ENCODE measurements at regions not wholly inside any gene's neighbourhood (a gene's known extent, or its start where the extent isn't known, plus 50 kb on each side); places are given as distances from the start of the nearest gene placed in this dataset.
"Not testable (repeated sequence)": the region's sequence is repeated elsewhere in the genome, so short reads cannot be mapped to it uniquely, and the experiment has no call there.

DNA sequence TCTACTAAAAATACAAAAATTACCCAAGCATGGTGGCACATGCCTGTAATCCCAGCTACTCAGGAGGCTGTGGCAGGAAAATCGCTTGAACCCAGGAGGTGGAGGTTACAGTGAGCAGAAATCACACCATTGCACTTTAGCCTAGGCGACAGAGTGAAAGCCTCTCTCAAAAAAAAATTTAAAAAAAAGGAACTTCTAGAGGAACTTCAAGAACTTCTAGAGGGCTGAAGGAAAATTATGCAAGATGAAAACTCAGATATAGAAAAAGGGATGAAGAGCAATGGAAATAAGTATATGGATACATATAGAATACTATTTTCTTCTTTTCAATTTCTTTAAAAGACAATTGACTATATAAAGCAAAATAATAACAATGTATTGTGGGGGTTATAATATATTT, 51.2 kb upstream of the PRR5 start:
- DNase-seq (ENCODE audit: low read depth): no peak
- peaks cover 5% of the 10 kb centered on the region for H3K9me3 ChIP-seq (ENCODE audit: control insufficient read depth, low read length)
- H3K4me1 ChIP-seq (ENCODE audit: control insufficient read depth, insufficient read depth, low read length): peaks cover 12% of the 10 kb centered on the region
- H3K4me3 ChIP-seq (ENCODE audit: low read length): no peak overlapping the region
- no peak overlapping the region for H3K9ac ChIP-seq (ENCODE audit: low read length)
- peaks cover 4% of the 10 kb centered on the region for H3K27me3 ChIP-seq (replicated peaks; ENCODE audit: control insufficient read depth, insufficient read depth, low read length)
- H3K36me3 ChIP-seq (ENCODE audit: control insufficient read depth, insufficient read depth, low read length, severe bottlenecking): no peaks in the 10 kb centered on the region

DNA sequence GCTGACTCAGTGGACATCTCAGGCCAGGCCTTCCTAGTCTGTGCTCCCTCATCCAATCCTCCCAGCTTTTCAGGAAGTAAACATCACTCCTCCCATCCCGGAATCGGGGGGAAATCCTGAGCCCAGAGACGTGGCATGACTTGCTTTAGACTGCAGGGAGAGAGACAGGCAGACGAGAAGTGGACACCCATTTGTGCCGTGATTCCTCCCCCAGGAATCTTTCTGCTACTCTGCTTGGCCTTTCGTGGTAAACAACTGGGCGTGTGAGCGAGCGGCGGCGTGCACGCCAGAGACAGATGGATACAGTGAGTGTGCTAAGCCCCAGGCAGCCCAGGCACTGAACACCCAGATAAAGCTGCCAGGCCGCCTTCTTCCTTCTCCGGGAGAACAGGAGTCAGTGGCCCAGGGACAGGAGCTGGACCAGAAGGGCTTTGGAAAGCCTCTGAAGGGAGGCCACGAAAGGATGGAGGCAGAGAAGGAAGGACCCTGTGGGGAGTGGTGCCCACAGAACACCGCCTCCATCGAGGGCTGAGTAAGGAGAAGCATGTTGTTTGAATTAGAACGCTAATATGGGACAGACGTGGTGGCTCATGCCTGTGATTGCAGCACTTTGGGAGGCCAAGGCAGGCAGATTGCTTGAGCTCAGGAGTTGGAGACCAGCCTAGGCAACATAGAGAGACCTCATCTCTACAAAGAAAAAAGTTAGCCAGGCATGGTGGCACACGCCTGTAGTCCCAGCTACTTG, 53.0 kb upstream of the PRR5 start:
- H3K9me3 ChIP-seq (ENCODE audit: control insufficient read depth, low read length): peaks cover 11% of the 10 kb centered on the region
- no peaks in the 10 kb centered on the region for H3K36me3 ChIP-seq (ENCODE audit: control insufficient read depth, insufficient read depth, low read length, severe bottlenecking)
- peak overlapping the region; percentile 79 for H3K9ac ChIP-seq (ENCODE audit: low read length)
- H3K27me3 ChIP-seq (replicated peaks; ENCODE audit: control insufficient read depth, insufficient read depth, low read length): peaks cover 4% of the 10 kb centered on the region
- H3K4me1 ChIP-seq (ENCODE audit: control insufficient read depth, insufficient read depth, low read length): peaks cover 12% of the 10 kb centered on the region
- peak overlapping the region; percentile 36 for H3K4me3 ChIP-seq (ENCODE audit: low read length)
- DNase-seq (ENCODE audit: low read depth): peak; percentile 93

DNA sequence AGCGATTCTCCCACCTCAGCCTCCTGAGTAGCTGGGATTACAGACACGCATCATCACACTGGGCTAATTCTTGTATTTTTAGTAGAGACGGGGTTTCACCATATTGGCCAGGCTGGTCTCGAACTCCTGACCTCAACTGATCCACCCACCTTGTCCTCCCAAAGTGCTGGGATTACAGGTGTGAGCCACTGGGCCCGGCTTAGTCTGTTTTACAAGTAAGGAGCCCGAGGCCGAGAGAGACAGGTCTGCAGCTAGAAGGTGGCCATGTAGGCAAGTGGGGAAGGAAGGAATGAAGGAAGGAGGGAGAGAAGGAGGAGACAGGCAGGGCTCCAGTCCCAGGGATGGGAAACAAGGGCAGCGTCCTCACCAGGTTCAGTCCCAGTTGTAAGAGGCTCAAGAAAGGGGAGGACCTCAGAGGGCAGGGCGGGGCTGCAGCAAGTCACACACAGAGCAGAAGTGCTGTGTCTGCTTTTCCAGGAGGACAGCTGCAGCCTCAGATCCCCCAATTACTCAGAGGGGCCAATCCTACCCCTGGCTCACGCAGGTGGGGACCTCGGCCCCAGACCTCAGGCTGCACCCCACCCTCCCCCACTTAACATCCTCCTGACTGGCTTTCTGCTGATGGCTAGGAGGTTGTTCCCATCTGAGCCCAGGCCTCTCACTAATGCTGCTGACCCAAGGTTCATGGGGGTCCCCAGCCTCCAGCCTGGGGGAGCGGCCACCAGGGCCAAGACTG, 53.8 kb upstream of the PRR5 start:
- H3K4me1 ChIP-seq (ENCODE audit: control insufficient read depth, insufficient read depth, low read length): peaks cover 12% of the 10 kb centered on the region
- no peaks in the 10 kb centered on the region for H3K36me3 ChIP-seq (ENCODE audit: control insufficient read depth, insufficient read depth, low read length, severe bottlenecking)
- no peak overlapping the region for H3K4me3 ChIP-seq (ENCODE audit: low read length)
- peak overlapping the region; percentile 79 for H3K9ac ChIP-seq (ENCODE audit: low read length)
- DNase-seq (ENCODE audit: low read depth): peak; percentile 64
- H3K9me3 ChIP-seq (ENCODE audit: control insufficient read depth, low read length): peaks cover 9% of the 10 kb centered on the region
- peaks cover 4% of the 10 kb centered on the region for H3K27me3 ChIP-seq (replicated peaks; ENCODE audit: control insufficient read depth, insufficient read depth, low read length)

DNA sequence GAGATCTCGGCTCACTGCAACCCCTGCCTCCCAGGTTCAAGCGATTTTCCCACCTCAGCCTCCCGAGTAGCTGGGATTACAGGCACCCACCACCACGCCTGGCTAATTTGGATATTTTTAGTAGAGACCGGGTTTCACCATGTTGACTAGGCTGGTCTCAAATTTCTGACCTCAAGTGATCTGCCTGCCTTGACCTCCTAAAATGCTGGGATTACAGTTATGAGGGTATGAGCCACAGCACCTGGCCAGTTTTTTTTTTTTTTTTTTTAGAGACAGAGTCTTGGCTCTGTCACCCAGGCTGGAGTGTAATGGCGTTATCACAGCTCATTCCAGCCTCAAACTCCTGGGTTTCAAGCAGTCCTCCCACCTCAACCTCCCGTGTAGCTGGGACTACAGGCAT, 54.9 kb upstream of the PRR5 start:
- peaks cover 2% of the 10 kb centered on the region for H3K27me3 ChIP-seq (replicated peaks; ENCODE audit: control insufficient read depth, insufficient read depth, low read length)
- no peak overlapping the region for H3K4me3 ChIP-seq (ENCODE audit: low read length)
- peaks cover 6% of the 10 kb centered on the region for H3K9me3 ChIP-seq (ENCODE audit: control insufficient read depth, low read length)
- DNase-seq (ENCODE audit: low read depth): no peak
- no peak overlapping the region for H3K9ac ChIP-seq (ENCODE audit: low read length)
- H3K4me1 ChIP-seq (ENCODE audit: control insufficient read depth, insufficient read depth, low read length): peaks cover 14% of the 10 kb centered on the region
- H3K36me3 ChIP-seq (ENCODE audit: control insufficient read depth, insufficient read depth, low read length, severe bottlenecking): no peaks in the 10 kb centered on the region

DNA sequence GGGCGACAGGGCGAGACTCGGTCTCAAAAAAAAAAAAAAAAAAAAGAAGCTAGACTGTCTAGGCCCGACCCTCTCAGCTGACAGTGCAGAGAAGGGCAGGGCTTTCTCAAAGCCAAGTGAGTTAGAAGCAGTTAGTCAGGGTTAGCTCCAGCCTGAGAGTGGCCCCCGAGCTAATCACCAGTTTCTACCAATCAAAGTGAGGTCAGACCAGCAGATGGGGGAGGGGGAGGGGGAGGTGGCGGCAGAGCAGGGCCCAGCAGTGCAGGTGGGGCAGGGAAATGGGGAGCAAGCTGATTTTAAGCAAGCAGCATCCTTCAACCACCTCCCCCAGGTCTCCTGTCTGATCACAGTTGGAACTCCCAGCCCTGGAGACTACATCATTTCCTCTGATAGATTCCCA, 55.3 kb upstream of the PRR5 start:
- no peak for DNase-seq (ENCODE audit: low read depth)
- no peaks in the 10 kb centered on the region for H3K36me3 ChIP-seq (ENCODE audit: control insufficient read depth, insufficient read depth, low read length, severe bottlenecking)
- no peaks in the 10 kb centered on the region for H3K27me3 ChIP-seq (replicated peaks; ENCODE audit: control insufficient read depth, insufficient read depth, low read length)
- H3K4me1 ChIP-seq (ENCODE audit: control insufficient read depth, insufficient read depth, low read length): peaks cover 15% of the 10 kb centered on the region
- H3K9ac ChIP-seq (ENCODE audit: low read length): no peak overlapping the region
- H3K4me3 ChIP-seq (ENCODE audit: low read length): no peak overlapping the region
- H3K9me3 ChIP-seq (ENCODE audit: control insufficient read depth, low read length): peaks cover 6% of the 10 kb centered on the region

DNA sequence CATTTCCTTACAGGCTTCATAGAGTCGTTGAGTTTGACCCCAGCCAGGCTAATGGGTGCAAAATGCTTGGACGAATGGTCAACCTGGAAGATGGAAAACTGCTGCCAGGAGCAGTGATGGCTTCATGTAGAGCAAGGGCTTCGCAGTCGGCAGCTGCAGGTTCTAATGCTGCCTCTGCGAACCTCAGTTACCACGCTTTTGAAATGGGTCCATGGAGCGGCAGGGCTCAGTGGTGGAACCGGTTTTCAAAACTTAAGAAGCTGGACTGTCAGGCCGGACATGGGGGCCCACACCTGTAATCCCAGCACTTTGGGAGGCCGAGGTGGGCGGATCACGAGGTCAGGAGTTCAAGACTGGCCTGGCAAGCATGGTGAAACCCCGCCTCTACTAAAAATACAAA, 55.9 kb upstream of the PRR5 start:
- no peak overlapping the region for H3K4me3 ChIP-seq (ENCODE audit: low read length)
- H3K4me1 ChIP-seq (ENCODE audit: control insufficient read depth, insufficient read depth, low read length): peaks cover 15% of the 10 kb centered on the region
- no peak overlapping the region for H3K9ac ChIP-seq (ENCODE audit: low read length)
- H3K9me3 ChIP-seq (ENCODE audit: control insufficient read depth, low read length): peaks cover 6% of the 10 kb centered on the region
- no peaks in the 10 kb centered on the region for H3K36me3 ChIP-seq (ENCODE audit: control insufficient read depth, insufficient read depth, low read length, severe bottlenecking)
- DNase-seq (ENCODE audit: low read depth): no peak
- no peaks in the 10 kb centered on the region for H3K27me3 ChIP-seq (replicated peaks; ENCODE audit: control insufficient read depth, insufficient read depth, low read length)

DNA sequence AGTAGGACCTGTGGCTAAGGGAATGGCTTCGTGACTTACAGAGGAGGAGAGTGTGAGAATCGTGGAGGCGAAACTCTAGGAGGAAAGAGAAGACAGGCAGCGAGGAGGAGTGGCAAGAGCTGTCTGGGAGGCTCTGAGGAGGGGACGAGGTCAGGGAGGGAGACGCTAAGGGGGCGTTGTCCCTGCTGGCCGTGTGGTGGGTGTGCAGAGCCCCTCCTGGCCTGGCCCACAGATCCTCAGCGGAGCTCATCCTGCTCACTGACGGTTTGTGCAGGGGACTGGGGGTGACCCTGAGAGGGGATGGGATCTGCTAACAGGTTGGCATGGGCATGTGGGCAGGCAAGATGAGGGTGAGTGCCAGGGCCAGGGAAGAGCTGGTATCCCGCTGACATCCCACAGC, 56.5 kb upstream of the PRR5 start:
- H3K27me3 ChIP-seq (replicated peaks; ENCODE audit: control insufficient read depth, insufficient read depth, low read length): no peaks in the 10 kb centered on the region
- no peaks in the 10 kb centered on the region for H3K36me3 ChIP-seq (ENCODE audit: control insufficient read depth, insufficient read depth, low read length, severe bottlenecking)
- no peak for DNase-seq (ENCODE audit: low read depth)
- peaks cover 18% of the 10 kb centered on the region for H3K4me1 ChIP-seq (ENCODE audit: control insufficient read depth, insufficient read depth, low read length)
- no peak overlapping the region for H3K9ac ChIP-seq (ENCODE audit: low read length)
- no peak overlapping the region for H3K4me3 ChIP-seq (ENCODE audit: low read length)
- peaks cover 6% of the 10 kb centered on the region for H3K9me3 ChIP-seq (ENCODE audit: control insufficient read depth, low read length)

DNA sequence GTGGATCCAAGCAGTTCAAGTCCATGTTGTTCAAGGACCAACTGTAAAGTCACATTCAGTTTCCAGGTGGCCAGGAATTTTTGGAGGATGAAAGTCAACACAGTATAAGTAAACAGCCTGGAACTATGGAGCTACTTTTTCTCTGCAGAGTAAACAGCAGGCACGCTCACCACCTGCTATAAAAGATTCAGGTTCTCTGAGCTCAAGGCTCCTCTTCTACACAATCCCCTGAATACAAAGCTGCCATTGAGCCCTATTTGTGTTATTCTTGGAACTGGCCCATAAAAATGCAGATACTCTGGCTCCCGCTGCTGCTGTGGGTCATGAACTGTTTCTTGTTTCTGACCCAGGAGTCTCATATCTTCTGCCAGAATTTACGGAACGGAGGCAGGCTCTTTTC, 56.9 kb upstream of the PRR5 start:
- no peak overlapping the region for H3K4me3 ChIP-seq (ENCODE audit: low read length)
- H3K27me3 ChIP-seq (replicated peaks; ENCODE audit: control insufficient read depth, insufficient read depth, low read length): no peaks in the 10 kb centered on the region
- no peak overlapping the region for H3K9ac ChIP-seq (ENCODE audit: low read length)
- DNase-seq (ENCODE audit: low read depth): no peak
- H3K36me3 ChIP-seq (ENCODE audit: control insufficient read depth, insufficient read depth, low read length, severe bottlenecking): no peaks in the 10 kb centered on the region
- H3K4me1 ChIP-seq (ENCODE audit: control insufficient read depth, insufficient read depth, low read length): peaks cover 22% of the 10 kb centered on the region
- H3K9me3 ChIP-seq (ENCODE audit: control insufficient read depth, low read length): peaks cover 6% of the 10 kb centered on the region

DNA sequence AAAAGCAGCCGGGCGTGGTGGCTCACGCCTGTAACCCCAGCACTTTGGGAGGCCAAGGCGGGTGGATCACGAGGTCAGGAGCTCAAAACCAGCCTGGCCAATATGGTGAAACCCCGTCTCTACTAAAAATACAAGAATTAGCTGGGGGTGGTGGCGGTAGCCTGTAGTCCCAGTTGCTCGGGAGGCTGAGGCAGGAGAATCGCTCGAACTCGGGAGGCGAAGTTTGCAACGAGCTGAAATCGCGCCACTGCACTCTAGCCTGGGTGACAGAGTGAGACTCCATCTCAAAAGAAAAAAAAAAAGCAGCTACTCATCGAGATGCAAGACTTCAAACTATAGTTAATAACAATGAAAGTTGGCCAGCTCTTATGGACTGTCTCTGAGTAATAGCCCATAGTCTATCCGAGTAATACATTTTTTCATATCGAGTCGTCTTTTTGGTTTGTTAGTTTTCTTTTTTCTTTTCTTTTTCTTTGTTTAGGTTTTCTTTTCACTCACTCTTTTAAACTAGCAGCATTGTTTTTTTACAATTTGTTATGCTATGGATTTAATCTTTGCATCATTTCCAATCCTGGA, 58.4 kb upstream of the PRR5 start:
- peaks cover 27% of the 10 kb centered on the region for H3K4me1 ChIP-seq (ENCODE audit: control insufficient read depth, insufficient read depth, low read length)
- H3K9me3 ChIP-seq (ENCODE audit: control insufficient read depth, low read length); DNase-seq (ENCODE audit: low read depth); H3K9ac ChIP-seq (ENCODE audit: low read length); H3K4me3 ChIP-seq (ENCODE audit: low read length); H3K36me3 ChIP-seq (ENCODE audit: control insufficient read depth, insufficient read depth, low read length, severe bottlenecking); H3K27me3 ChIP-seq (replicated peaks; ENCODE audit: control insufficient read depth, insufficient read depth, low read length): not testable (repeated sequence)

DNA sequence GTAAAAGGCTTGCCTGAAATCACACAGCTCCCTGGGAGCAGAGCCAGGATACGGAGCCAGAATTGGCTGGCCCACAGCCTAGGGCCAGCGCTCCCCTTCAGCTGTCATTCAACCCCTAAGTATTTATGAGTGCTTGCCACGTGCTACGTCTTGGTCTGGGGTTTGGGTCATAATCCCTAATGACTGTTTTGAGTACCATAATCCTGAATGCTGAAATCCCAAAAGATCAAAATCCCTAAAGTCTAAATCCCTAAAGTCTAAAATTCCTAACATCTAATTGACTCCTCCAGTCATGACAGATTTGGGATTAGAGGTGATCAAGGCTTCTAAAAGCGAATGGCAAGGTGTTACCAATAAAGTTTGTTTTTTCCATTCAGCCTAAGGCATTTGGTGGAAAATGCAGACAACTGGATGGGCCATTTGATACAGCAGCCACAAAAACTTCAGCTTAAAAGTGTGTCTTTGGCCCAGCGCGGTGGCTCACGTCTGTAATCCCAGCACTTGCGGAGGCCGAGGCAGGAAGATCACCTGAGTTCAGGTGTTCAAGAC, 59.8 kb upstream of the PRR5 start:
- DNase-seq (ENCODE audit: low read depth): no peak
- Histone ChIP-seq H3K36me3 (ENCODE audit: control insufficient read depth, insufficient read depth, low read length, severe bottlenecking) (no peaks in the 10 kb centered on the region), H3K9me3 (ENCODE audit: control insufficient read depth, low read length) (peaks cover 6% of the 10 kb centered on the region), H3K4me1 (ENCODE audit: control insufficient read depth, insufficient read depth, low read length) (peaks cover 32% of the 10 kb centered on the region), H3K4me3 (ENCODE audit: low read length) (no peak overlapping the region), H3K9ac (ENCODE audit: low read length) (no peak overlapping the region), H3K27me3 (replicated peaks; ENCODE audit: control insufficient read depth, insufficient read depth, low read length) (no peaks in the 10 kb centered on the region)

DNA sequence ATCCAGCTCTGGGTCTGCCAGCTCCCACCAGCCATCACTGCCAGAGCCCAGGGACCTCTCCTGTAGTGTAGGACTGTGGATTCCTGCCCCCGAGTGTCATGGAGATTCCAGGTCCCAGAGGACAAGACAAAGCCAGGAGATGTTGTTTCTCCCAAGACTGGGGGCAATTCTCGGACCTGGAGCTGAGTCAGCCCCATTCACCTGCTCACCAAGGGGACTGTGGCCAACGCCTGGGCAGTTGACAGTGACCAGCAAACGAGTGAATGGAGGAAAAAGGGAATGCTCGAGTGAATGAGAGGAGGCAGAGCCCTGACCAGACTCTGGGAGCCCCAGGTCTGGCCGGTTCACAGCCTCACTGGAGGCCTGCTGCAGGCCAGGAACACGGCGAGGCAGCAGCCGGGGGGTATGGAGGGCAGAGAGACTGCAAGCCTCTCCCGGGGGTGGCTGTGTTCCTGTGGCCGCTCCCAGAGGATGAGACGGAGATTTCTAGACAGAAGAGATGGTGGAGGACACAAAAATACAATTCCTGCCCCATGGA, 61.3 kb upstream of the PRR5 start:
- H3K27me3 ChIP-seq (replicated peaks; ENCODE audit: control insufficient read depth, insufficient read depth, low read length): no peaks in the 10 kb centered on the region
- no peak for DNase-seq (ENCODE audit: low read depth)
- peaks cover 32% of the 10 kb centered on the region for H3K4me1 ChIP-seq (ENCODE audit: control insufficient read depth, insufficient read depth, low read length)
- peak overlapping the region; percentile 11 for H3K9ac ChIP-seq (ENCODE audit: low read length)
- no peaks in the 10 kb centered on the region for H3K36me3 ChIP-seq (ENCODE audit: control insufficient read depth, insufficient read depth, low read length, severe bottlenecking)
- H3K4me3 ChIP-seq (ENCODE audit: low read length): no peak overlapping the region
- peaks cover 6% of the 10 kb centered on the region for H3K9me3 ChIP-seq (ENCODE audit: control insufficient read depth, low read length)
